ENCODE measurements at regions not wholly inside any gene's neighbourhood (a gene's known extent, or its start where the extent isn't known, plus 50 kb on each side); places are given as distances from the start of the nearest gene placed in this dataset.

- no peak for TF ChIP-seq CTCF (IDR thresholded peaks at IDR 0.05; ENCODE audit: poor library complexity, severe bottlenecking)
- no peak for TF ChIP-seq POLR2AphosphoS5 (IDR thresholded peaks at IDR 0.05)
- TF ChIP-seq SMC3 (conservative IDR thresholded peaks at IDR 0.05; ENCODE audit: poor library complexity): no peak
- TF ChIP-seq TAF1 (IDR thresholded peaks at IDR 0.05; ENCODE audit: low read depth): no peak
- no peak for TF ChIP-seq EZH2 (IDR thresholded peaks at IDR 0.05; ENCODE audit: borderline replicate concordance, insufficient read depth, low read length, poor library complexity, severe bottlenecking)
- no peak for TF ChIP-seq EP300 (conservative IDR thresholded peaks at IDR 0.05; ENCODE audit: poor library complexity, severe bottlenecking)
These were observed 1005.1 kb upstream of the FAM98A start for GRCh38 chr2:34604164-34604563.
